Smooth muscle cell (in vitro differentiated cells): ENCODE measurements at regions not wholly inside any gene's neighbourhood (a gene's known extent, or its start where the extent isn't known, plus 50 kb on each side); places are given as distances from the start of the nearest gene placed in this dataset.

Experiments used
- DNase-seq: peaks from one replicate; lab custom pipeline; 2025; ENCODE audit not compliant: unreplicated experiment; lab: John Stamatoyannopoulos, UW
- H2AFZ ChIP-seq: fragments of 200-600 bp; sonication (generic); 2 replicates; pipeline ENCODE4 v1.6.0; 2016; ENCODE audit warnings: antibody characterized with exemption, low read depth, mild to moderate bottlenecking
- H3F3A ChIP-seq: fragments of 200-600 bp; sonication (generic); 2 replicates; pipeline ENCODE4 v1.6.0; 2017; ENCODE audit warnings: antibody characterized with exemption, low read depth
- H3K27ac ChIP-seq: fragments of 200-600 bp; sonication (generic); 2 replicates; pipeline ENCODE4 v1.5.1; 2016; ENCODE audit warnings: low read depth, mild to moderate bottlenecking
- H3K27me3 ChIP-seq: fragments of 200-600 bp; sonication (generic); 2 replicates; pipeline ENCODE4 v1.6.1; 2016; ENCODE audit warnings: low read depth, mild to moderate bottlenecking
- H3K36me3 ChIP-seq: fragments of 200-600 bp; sonication (generic); 2 replicates; pipeline ENCODE4 v1.5.1; 2016; ENCODE audit warnings: low read depth
- H3K4me1 ChIP-seq: fragments of 200-600 bp; sonication (generic); 2 replicates; pipeline ENCODE4 v1.5.1; 2016; ENCODE audit warnings: low read depth
- H3K4me2 ChIP-seq: fragments of 200-600 bp; sonication (generic); 2 replicates; pipeline ENCODE4 v1.6.0; 2016; ENCODE audit warnings: mild to moderate bottlenecking
- H3K4me3 ChIP-seq: fragments of 200-600 bp; sonication (generic); 2 replicates; pipeline ENCODE4 v1.5.1; 2016; ENCODE audit warnings: mild to moderate bottlenecking
- H3K79me2 ChIP-seq: fragments of 200-600 bp; sonication (generic); 2 replicates; pipeline ENCODE4 v1.6.0; 2016; ENCODE audit warnings: low read depth, mild to moderate bottlenecking
- H3K9ac ChIP-seq: fragments of 200-600 bp; sonication (generic); 2 replicates; pipeline ENCODE4 v1.6.0; 2016; ENCODE audit warnings: low read depth
- H3K9me3 ChIP-seq: fragments of 200-600 bp; sonication (generic); replicated peaks from 2 replicates; pipeline ENCODE4 v1.5.1; 2016; ENCODE audit warnings: low read depth
- H4K20me1 ChIP-seq: fragments of 200-600 bp; sonication (generic); 2 replicates; pipeline ENCODE4 v1.6.0; 2016; ENCODE audit warnings: low read depth
- WGBS: methylation state at CpG from one replicate; pipeline ENCODE4 v1.1.7; 2016; ENCODE audit warnings: low lambda C conversion rate; 5-methylcytosine and 5-hydroxymethylcytosine counted together
- TF ChIP-seq, protein P1 (sequence below): fragments of 200-600 bp; sonication (generic); IDR thresholded peaks from 2 replicates; pipeline ENCODE4 v1.5.1; 2017; ENCODE audit warnings: borderline replicate concordance, mild to moderate bottlenecking, antibody characterized with exemption; ENCODE audit not compliant: insufficient read depth, poor library complexity, severe bottlenecking

DNA sequence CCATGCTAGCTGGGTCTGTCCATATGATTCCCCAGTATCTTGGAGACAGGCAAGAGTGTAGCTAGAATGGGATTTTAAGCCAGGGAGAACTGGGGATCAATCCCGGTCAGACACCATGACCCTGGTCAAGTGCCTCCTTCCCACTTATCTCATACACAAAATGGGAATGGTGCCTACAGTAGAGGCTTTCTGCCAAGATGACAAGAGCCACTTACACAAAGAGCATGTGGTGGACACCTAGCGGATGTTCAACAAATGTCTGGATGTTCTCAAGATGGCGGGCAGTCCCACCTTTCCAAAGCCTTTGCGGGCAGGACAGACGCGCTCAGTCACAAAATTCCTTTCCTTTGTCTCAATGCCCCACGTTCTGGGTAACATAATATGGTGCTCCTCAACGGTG, 57.3 kb downstream of the MAF start:
- TF ChIP-seq, protein P1, sequence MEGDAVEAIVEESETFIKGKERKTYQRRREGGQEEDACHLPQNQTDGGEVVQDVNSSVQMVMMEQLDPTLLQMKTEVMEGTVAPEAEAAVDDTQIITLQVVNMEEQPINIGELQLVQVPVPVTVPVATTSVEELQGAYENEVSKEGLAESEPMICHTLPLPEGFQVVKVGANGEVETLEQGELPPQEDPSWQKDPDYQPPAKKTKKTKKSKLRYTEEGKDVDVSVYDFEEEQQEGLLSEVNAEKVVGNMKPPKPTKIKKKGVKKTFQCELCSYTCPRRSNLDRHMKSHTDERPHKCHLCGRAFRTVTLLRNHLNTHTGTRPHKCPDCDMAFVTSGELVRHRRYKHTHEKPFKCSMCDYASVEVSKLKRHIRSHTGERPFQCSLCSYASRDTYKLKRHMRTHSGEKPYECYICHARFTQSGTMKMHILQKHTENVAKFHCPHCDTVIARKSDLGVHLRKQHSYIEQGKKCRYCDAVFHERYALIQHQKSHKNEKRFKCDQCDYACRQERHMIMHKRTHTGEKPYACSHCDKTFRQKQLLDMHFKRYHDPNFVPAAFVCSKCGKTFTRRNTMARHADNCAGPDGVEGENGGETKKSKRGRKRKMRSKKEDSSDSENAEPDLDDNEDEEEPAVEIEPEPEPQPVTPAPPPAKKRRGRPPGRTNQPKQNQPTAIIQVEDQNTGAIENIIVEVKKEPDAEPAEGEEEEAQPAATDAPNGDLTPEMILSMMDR = no peak
- Histone ChIP-seq H3F3A (no peaks in the 10 kb centered on the region), H3K9me3 (no peaks in the 10 kb centered on the region), H3K9ac (no peak overlapping the region), H4K20me1 (no peaks in the 10 kb centered on the region), H3K4me3 (no peak overlapping the region), H3K36me3 (no peaks in the 10 kb centered on the region), H3K79me2 (no peaks in the 10 kb centered on the region), H3K4me1 (no peaks in the 10 kb centered on the region), H2AFZ (no peak overlapping the region), H3K4me2 (no peak overlapping the region), H3K27me3 (peaks cover 12% of the 10 kb centered on the region), H3K27ac (no peak overlapping the region)
- WGBS = 95% methylated on average over 8 of the region's 8 CpGs
- DNase-seq = no peak

DNA sequence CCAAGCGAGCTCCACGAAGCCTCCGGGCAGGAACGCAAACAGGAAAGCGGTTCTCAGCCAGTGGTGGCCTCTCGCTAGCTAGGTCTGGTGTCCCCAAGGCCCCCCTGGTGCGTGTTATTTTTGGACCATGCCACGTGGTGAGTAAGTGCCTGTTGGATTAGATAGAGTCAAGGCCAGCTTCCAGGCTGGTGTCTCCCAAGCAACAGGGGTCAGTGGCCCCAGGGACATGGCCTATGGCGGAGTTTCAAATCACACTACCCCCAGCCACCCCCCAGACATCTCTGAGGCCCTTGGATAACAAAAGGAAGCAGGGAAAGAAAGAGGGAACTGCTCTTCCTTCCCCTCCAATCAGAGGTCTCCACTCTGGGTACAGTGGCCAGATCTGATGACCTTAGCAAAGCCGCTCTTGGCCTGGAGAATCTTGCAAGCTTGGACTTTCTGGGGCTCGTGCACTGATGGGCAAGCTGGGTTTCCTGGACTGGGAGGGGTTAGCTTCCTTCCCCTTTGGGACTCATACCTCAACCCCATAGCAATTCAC, 58.2 kb downstream of the MAF start:
- WGBS = 89% methylated on average over 11 of the region's 11 CpGs
- no peak for DNase-seq
- no peaks in the 10 kb centered on the region for H3K36me3 ChIP-seq

DNA sequence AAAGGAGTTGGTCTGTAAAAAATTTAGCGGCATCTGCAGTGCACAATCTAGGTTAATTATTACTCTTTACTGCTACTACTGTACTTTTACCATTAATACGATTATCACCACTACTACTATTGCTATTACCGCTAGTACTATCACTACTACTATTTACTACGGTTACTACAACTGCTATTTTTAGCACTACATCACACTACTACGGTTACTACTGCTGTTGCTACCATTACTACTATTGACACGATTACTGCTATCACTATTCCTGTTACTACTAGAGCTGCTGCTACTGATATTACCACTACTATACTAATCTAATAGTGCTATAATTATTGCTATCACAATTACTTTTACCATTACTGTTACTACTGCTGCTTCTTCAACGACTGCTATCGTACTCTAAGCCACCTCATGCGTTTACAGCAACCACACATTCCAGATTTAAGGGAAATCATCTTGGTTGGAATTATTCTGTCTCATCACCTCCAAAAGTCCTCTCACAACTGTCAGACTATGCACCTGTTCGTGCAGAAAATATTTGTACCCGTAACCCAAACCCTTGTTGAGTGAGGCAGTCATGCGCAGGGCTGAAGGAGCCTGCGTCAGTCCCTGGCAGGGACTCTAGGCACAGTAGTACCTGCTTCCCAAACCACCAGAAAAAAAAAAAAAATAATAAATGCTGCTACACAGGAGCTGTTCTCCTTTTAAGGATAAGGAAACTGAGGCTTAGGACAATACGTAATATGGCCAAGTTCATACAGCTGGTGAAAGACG, 59.5 kb downstream of the MAF start:
- 93% methylated on average over 15 of the region's 15 CpGs for WGBS
- no peaks in the 10 kb centered on the region for H3K27me3 ChIP-seq
- H3F3A ChIP-seq = no peaks in the 10 kb centered on the region
- no peaks in the 10 kb centered on the region for H3K9me3 ChIP-seq
- DNase-seq = no peak
- H4K20me1 ChIP-seq = no peaks in the 10 kb centered on the region
- H3K4me3 ChIP-seq = no peak overlapping the region
- H3K27ac ChIP-seq = no peak overlapping the region
- TF ChIP-seq, protein P1 = no peak
- no peaks in the 10 kb centered on the region for H3K79me2 ChIP-seq
- H3K9ac ChIP-seq = no peak overlapping the region
- H3K4me2 ChIP-seq = no peak overlapping the region
- no peak overlapping the region for H2AFZ ChIP-seq
- H3K4me1 ChIP-seq = no peaks in the 10 kb centered on the region
- no peaks in the 10 kb centered on the region for H3K36me3 ChIP-seq

More for the DNA sequence above, 58.2 kb downstream of the MAF start:
- Histone ChIP-seq H3F3A (no peaks in the 10 kb centered on the region), H3K4me1 (no peaks in the 10 kb centered on the region), H3K27me3 (peaks cover 8% of the 10 kb centered on the region), H3K9ac (no peak overlapping the region), H3K4me3 (no peak overlapping the region), H3K9me3 (no peaks in the 10 kb centered on the region), H3K4me2 (no peak overlapping the region), H2AFZ (no peak overlapping the region), H4K20me1 (no peaks in the 10 kb centered on the region), H3K27ac (no peak overlapping the region), H3K79me2 (no peaks in the 10 kb centered on the region)
- TF ChIP-seq, protein P1 = no peak

DNA sequence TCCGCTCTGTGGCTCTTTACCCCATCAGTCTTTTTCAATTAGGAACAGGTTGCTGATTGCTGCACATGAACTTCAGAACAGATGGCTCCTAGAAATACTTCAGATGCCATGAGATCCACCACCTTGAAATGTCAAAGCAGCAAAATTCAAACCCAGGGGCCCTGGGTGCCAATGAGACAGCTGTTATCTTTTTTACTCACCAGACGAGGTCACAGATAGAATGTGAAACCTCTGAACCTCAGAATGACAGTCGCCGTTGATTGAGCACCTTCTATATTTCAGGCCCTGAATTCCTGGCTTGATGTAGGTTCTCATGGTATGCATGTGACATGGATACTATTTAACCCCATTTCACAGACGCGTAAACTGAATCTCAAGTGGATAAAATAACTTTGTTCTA, 63.0 kb downstream of the MAF start:
- DNase-seq = no peak
- Histone ChIP-seq H3K79me2 (no peaks in the 10 kb centered on the region), H2AFZ (no peak overlapping the region), H4K20me1 (no peaks in the 10 kb centered on the region), H3K4me2 (no peak overlapping the region), H3K27ac (no peak overlapping the region), H3K4me3 (no peak overlapping the region), H3K9me3 (no peaks in the 10 kb centered on the region), H3K4me1 (no peaks in the 10 kb centered on the region), H3K36me3 (no peaks in the 10 kb centered on the region), H3K9ac (no peak overlapping the region), H3F3A (no peaks in the 10 kb centered on the region), H3K27me3 (no peaks in the 10 kb centered on the region)
- WGBS = 86% methylated on average over 6 of the region's 6 CpGs
- TF ChIP-seq, protein P1 = no peak
